HL-60 (cell line): ENCODE measurements at regions not wholly inside any gene's neighbourhood (a gene's known extent, or its start where the extent isn't known, plus 50 kb on each side); places are given as distances from the start of the nearest gene placed in this dataset.

Source experiments
- DNase-seq, 2 experiments: peaks; one replicate each; pipeline ENCODE4 v3.0.0-alpha.2; 2010 to 2020; ENCODE audit warnings: low read depth in 1 of 2, low spot score in 1 of 2
- H3K27ac ChIP-seq: fragments of 250-450 bp; sonication (Bioruptor Pico); replicated peaks from 2 replicates; pipeline ENCODE4 v1.5.1; 2020; ENCODE audit warnings: mild to moderate bottlenecking, moderate library complexity
- H3K27me3 ChIP-seq: fragments of 250-450 bp; sonication (Bioruptor Pico); 2 replicates; pipeline ENCODE4 v1.5.1; 2021; ENCODE audit warnings: mild to moderate bottlenecking, moderate library complexity; ENCODE audit not compliant: insufficient read depth, poor library complexity, severe bottlenecking
- H3K4me3 ChIP-seq: replicated peaks from 2 replicates; pipeline ENCODE4 v1.5.1; 2011; ENCODE audit warnings: mild to moderate bottlenecking, control low read depth, low read length; ENCODE audit not compliant: insufficient read depth
- GABPA ChIP-seq: IDR thresholded peaks from 2 replicates; pipeline ENCODE4 v1.6.1; 2012; ENCODE audit warnings: low read depth
- POLR2AphosphoS5 ChIP-seq: IDR thresholded peaks from 2 replicates; pipeline ENCODE4 v1.6.1; 2012; ENCODE audit warnings: low read depth
- SPI1 ChIP-seq: IDR thresholded peaks from 2 replicates; pipeline ENCODE4 v1.6.1; 2012; ENCODE audit warnings: low read depth, mild to moderate bottlenecking, borderline replicate concordance
- TF ChIP-seq, protein P1 (sequence below): IDR thresholded peaks from 2 replicates; pipeline ENCODE4 v1.6.1; 2012; ENCODE audit warnings: low read depth; ENCODE audit not compliant: insufficient replicate concordance
- TF ChIP-seq, protein P2 (sequence below): IDR thresholded peaks from one replicate; pipeline ENCODE4 v1.5.1; 2011; ENCODE audit warnings: low read length, control low read depth, inconsistent platforms; ENCODE audit not compliant: insufficient read depth

DNA sequence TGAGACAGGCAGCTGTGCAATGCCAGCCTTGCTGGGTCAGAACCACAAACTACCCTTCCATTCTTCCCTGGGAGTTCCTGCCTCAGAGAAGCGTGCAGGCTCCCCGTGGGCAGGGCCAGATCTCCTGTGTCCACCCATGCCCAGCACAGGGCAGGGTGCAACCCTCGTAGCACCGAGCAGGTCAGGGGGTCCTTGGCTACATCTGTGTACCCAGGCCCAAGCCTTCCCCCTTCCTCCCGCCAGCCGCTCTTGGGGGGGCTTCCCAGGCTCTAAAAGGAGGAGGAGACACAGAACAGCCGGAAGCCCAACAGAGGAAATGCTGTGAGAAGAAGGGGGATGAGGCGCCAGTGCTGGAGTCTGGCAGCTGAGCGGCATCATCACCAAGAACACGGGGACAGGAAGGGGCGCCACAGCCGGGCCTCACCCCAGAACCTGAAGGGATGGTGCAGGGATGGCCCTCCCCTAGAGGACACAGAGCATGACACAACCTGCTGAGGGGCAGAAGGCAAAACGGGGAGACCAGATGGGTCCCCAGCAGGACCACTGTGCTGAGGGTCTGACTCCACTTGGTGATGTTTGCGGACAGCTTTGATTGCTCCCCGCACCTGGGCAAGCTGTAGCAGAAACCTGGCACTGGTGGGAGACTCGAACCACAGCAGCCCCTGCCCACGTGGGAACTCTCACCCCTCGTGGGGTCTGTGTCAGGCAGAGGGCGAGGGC, 233.2 kb downstream of the NPHP4 start:
- no peak overlapping the region for H3K4me3 ChIP-seq
- TF ChIP-seq, protein P1, sequence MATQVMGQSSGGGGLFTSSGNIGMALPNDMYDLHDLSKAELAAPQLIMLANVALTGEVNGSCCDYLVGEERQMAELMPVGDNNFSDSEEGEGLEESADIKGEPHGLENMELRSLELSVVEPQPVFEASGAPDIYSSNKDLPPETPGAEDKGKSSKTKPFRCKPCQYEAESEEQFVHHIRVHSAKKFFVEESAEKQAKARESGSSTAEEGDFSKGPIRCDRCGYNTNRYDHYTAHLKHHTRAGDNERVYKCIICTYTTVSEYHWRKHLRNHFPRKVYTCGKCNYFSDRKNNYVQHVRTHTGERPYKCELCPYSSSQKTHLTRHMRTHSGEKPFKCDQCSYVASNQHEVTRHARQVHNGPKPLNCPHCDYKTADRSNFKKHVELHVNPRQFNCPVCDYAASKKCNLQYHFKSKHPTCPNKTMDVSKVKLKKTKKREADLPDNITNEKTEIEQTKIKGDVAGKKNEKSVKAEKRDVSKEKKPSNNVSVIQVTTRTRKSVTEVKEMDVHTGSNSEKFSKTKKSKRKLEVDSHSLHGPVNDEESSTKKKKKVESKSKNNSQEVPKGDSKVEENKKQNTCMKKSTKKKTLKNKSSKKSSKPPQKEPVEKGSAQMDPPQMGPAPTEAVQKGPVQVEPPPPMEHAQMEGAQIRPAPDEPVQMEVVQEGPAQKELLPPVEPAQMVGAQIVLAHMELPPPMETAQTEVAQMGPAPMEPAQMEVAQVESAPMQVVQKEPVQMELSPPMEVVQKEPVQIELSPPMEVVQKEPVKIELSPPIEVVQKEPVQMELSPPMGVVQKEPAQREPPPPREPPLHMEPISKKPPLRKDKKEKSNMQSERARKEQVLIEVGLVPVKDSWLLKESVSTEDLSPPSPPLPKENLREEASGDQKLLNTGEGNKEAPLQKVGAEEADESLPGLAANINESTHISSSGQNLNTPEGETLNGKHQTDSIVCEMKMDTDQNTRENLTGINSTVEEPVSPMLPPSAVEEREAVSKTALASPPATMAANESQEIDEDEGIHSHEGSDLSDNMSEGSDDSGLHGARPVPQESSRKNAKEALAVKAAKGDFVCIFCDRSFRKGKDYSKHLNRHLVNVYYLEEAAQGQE = no peak
- TF ChIP-seq GABPA = no peak
- no peak for TF ChIP-seq SPI1
- TF ChIP-seq POLR2AphosphoS5 = no peak
- TF ChIP-seq, protein P2, sequence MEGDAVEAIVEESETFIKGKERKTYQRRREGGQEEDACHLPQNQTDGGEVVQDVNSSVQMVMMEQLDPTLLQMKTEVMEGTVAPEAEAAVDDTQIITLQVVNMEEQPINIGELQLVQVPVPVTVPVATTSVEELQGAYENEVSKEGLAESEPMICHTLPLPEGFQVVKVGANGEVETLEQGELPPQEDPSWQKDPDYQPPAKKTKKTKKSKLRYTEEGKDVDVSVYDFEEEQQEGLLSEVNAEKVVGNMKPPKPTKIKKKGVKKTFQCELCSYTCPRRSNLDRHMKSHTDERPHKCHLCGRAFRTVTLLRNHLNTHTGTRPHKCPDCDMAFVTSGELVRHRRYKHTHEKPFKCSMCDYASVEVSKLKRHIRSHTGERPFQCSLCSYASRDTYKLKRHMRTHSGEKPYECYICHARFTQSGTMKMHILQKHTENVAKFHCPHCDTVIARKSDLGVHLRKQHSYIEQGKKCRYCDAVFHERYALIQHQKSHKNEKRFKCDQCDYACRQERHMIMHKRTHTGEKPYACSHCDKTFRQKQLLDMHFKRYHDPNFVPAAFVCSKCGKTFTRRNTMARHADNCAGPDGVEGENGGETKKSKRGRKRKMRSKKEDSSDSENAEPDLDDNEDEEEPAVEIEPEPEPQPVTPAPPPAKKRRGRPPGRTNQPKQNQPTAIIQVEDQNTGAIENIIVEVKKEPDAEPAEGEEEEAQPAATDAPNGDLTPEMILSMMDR = no peak
- no peaks in the 10 kb centered on the region for H3K27me3 ChIP-seq
- no peak for DNase-seq
- H3K27ac ChIP-seq = no peak overlapping the region

DNA sequence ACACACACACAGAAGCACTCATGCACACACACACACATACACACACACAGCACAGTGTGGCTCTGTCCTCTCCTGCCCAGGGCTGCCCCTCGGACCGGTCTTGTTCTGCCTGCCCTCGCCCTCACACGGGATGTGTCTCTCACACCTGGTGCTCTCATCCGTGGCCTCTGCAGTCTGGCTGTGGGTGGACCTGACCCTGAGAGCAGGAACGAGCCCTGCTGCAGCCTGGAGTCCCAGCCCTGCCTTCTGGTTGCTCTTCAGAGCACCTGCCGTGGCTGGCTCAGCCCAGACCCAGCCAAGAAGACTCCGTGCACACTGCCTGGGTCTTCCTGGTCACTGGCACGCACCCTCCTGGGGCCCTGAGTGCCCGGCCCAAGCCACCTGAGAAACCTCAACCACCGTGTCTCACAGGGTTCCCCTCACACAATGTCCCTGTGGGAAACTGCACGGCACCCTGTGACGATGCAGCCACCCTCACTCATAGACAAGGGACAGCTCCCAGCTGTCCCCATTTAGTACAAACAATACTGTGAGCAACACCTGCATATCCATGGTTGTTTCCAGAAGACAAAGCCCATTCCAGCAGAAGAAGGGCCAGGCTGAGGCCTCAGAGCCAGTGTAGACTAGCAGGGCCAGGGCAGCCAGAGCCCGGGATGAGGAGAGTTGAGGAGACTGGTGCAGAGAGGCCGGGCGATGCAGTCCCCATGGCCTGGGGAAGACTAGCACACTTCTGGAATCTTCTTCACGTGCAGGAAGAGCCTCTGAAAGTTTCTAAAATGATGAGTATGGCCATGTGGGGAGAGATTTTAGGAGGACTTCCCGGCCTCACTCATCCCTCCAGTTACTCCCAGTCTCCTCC, 234.0 kb downstream of the NPHP4 start:
- H3K4me3 ChIP-seq = no peak overlapping the region
- no peak for DNase-seq
- H3K27me3 ChIP-seq = no peaks in the 10 kb centered on the region
- TF ChIP-seq, protein P1 = no peak
- TF ChIP-seq GABPA (no peak), SPI1 (no peak), POLR2AphosphoS5 (no peak)
- TF ChIP-seq, protein P2 = no peak
- no peak overlapping the region for H3K27ac ChIP-seq

DNA sequence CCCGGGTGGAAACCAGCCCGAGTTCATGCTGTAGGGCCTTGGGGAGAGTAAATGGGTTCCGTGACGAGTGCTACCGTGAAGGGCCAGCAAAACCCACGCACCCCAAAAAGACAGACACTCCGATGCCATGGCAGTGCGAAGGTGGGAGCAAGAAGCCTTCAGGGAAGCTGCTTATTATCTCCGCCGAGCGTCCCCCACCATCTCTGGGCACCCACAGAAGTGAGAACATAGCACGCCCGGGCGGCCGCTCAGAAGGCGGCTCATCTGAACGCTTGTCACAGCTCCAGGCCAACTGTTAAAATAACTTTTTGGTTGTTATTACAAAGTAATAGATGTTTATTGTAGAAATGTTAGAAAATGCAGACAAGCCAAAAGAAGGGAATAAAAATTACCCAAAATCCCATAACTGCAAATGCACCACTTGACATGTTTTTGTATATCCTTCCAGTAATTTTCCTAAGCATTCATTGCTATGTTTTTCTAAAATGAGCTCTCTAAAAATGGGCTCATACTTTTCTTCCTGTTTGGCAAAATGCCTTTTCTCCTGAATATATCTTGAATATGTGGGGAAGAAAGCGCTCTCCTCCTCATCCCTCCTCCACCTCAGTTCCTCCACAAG, 234.9 kb downstream of the NPHP4 start:
- TF ChIP-seq GABPA = no peak
- TF ChIP-seq, protein P1 = no peak
- TF ChIP-seq POLR2AphosphoS5 = no peak
- TF ChIP-seq, protein P2 = no peak
- TF ChIP-seq SPI1 = no peak
- no peak overlapping the region for H3K4me3 ChIP-seq
- H3K27me3 ChIP-seq = no peaks in the 10 kb centered on the region
- H3K27ac ChIP-seq = no peak overlapping the region
- no peak for DNase-seq
